ENCODE measurements at regions not wholly inside any gene's neighbourhood (a gene's known extent, or its start where the extent isn't known, plus 50 kb on each side); places are given as distances from the start of the nearest gene placed in this dataset.

DNA sequence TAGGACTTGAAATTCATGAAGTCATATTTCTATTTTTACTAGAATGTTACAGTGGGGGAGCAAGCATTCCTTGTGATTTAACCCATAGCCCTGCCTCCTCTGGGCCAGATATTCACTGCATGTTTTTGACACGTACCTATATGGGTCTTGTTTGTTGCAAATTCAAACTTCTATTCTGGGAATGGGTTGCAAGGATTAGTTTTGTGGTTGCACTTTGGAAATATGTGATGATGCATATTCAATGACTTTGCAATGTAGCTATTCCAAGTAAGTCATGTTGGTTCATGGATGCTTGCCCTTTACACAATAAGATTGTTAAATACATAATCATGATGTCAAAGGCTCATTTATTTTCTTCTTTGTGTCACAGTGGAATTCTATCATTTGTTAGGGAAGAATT, 440.8 kb downstream of the TDRD3 start:
- TF ChIP-seq CTCF (IDR thresholded peaks at IDR 0.05) (no peak), POLR2A (IDR thresholded peaks at IDR 0.05) (no peak), POLR2AphosphoS5 (IDR thresholded peaks at IDR 0.05) (no peak)
